ENCODE measurements at regions not wholly inside any gene's neighbourhood (a gene's known extent, or its start where the extent isn't known, plus 50 kb on each side); places are given as distances from the start of the nearest gene placed in this dataset.

DNA sequence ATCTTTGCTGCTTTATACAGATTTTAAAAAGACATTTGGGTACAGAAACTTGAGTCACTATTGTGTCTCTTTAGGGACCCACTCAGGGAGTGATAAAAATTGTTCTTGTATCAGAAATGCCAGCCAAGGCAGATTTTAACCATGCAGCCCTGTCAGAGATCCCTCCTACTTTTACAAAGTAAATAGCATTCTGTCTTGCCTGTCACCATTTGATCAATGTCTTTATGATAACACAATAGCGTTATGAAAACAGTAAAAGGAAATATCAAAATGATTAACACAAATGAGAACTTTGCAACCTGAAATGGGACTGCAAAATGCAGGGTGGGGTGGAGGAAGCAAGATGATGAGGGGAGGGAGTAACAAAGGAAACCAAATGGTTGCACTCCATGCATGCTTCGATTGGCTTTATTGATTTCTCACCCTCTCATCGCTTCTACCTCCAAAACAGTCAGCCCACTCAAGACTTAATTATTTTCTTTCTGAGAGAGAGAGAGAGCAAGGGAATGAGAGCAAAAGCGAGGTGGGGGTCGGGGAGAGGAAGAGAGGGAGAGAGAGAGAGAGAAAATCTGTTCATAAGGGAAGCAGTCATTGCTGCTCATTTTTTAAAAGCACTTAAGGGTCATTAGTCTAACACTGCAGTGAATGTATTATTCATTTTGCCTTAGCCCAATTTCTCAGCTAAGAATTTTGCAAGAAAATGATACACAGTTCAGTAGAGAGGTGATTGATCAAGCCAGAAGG is 576.5 kb downstream of the CSNK1G3 start:
- no peak overlapping the region for H3K4ac ChIP-seq (ENCODE audit: low read depth, low read length)
- no peak overlapping the region for H2BK15ac ChIP-seq (ENCODE audit: low read depth, low read length)
- no peaks in the 10 kb centered on the region for H3K9me3 ChIP-seq (ENCODE audit: control insufficient read depth, low read depth, low read length)
- Mint-ChIP-seq H3K27me3 (ENCODE audit: low read depth) (no peaks in the 10 kb centered on the region; the same call in 1 of the 2 replicates), H3K4me1 (peaks cover 31 to 34% of the 10 kb centered on the region in 2 experiments), H3K4me3 (no peak overlapping the region; a peak in 2 of 5 replicates), H3K36me3 (ENCODE audit: insufficient read depth in 1 of 3, low read depth in 3 of 3) (peaks cover 0 to 9% (median 0%) of the 10 kb centered on the region in 3 experiments; a peak in 3 of 7 replicates), H3K9me3 (peaks cover 4 to 6% of the 10 kb centered on the region in 2 experiments; a peak in 4 of 5 replicates), H3K27ac (peak overlapping the region in 2 of 3 experiments; percentile 13 to 57; a peak in 2 of 7 replicates)
- no peak overlapping the region for H3K18ac ChIP-seq (ENCODE audit: insufficient read length, low read depth, low read length)
- TF ChIP-seq, protein P1, sequence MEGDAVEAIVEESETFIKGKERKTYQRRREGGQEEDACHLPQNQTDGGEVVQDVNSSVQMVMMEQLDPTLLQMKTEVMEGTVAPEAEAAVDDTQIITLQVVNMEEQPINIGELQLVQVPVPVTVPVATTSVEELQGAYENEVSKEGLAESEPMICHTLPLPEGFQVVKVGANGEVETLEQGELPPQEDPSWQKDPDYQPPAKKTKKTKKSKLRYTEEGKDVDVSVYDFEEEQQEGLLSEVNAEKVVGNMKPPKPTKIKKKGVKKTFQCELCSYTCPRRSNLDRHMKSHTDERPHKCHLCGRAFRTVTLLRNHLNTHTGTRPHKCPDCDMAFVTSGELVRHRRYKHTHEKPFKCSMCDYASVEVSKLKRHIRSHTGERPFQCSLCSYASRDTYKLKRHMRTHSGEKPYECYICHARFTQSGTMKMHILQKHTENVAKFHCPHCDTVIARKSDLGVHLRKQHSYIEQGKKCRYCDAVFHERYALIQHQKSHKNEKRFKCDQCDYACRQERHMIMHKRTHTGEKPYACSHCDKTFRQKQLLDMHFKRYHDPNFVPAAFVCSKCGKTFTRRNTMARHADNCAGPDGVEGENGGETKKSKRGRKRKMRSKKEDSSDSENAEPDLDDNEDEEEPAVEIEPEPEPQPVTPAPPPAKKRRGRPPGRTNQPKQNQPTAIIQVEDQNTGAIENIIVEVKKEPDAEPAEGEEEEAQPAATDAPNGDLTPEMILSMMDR (conservative IDR thresholded peaks at IDR 0.05), result no peak
- no peaks in the 10 kb centered on the region for H4K20me1 ChIP-seq (ENCODE audit: control insufficient read depth, insufficient read depth, insufficient read length)
- H3K4me1 ChIP-seq (ENCODE audit: insufficient read depth, low read length), result peaks cover 4% of the 10 kb centered on the region
- no peak overlapping the region for H3K14ac ChIP-seq (ENCODE audit: insufficient read depth, low read length)
- WGBS (ENCODE audit: extremely low coverage, insufficient read length, low lambda C conversion rate), result no CpG with 5 or more reads among the region's 5 CpGs
- H2BK20ac ChIP-seq (ENCODE audit: low read depth, low read length, poor library complexity, severe bottlenecking), result no peak overlapping the region
- no peak overlapping the region for H4K5ac ChIP-seq (ENCODE audit: insufficient read length, low read depth, low read length)
- H3T11ph ChIP-seq (ENCODE audit: low read length), result no peak overlapping the region
- no peak for DNase-seq
- H2AFZ ChIP-seq (ENCODE audit: low read length), result peak overlapping the region; percentile 56
- no peak overlapping the region for H3K56ac ChIP-seq (ENCODE audit: insufficient read length, low read depth, low read length)
- no peak overlapping the region for H2BK5ac ChIP-seq (ENCODE audit: insufficient read length, low read length)
- no peak overlapping the region for H4K91ac ChIP-seq (ENCODE audit: insufficient read length, low read depth, low read length)
- no peak overlapping the region for H4K8ac ChIP-seq (replicated peaks; ENCODE audit: insufficient read length, low read depth, low read length)
- H3K23ac ChIP-seq (ENCODE audit: insufficient read length, low read depth, low read length), result no peak overlapping the region
- no peak overlapping the region for H3K9ac ChIP-seq (ENCODE audit: extremely low read depth, insufficient read length, low read length)
- no peaks in the 10 kb centered on the region for H3K23me2 ChIP-seq (ENCODE audit: insufficient read length, low read depth, low read length, poor library complexity, severe bottlenecking)
- H3K4me2 ChIP-seq (ENCODE audit: insufficient read depth, insufficient read length, low read length), result no peak overlapping the region
- H3K79me1 ChIP-seq (ENCODE audit: insufficient read depth, low read depth, low read length, poor library complexity, severe bottlenecking), result no peaks in the 10 kb centered on the region
- no peaks in the 10 kb centered on the region for H3K27me3 ChIP-seq (ENCODE audit: insufficient read depth, low read length)
- H2AK5ac ChIP-seq (ENCODE audit: insufficient read length, low read length), result no peak overlapping the region
- H2BK12ac ChIP-seq (ENCODE audit: insufficient read length, low read depth, low read length), result no peak overlapping the region
- H2BK120ac ChIP-seq (ENCODE audit: low read depth, low read length, poor library complexity, severe bottlenecking), result no peak overlapping the region
- H3K27ac ChIP-seq (ENCODE audit: insufficient read length, low read depth, low read length), result no peak overlapping the region
- H3K79me2 ChIP-seq (ENCODE audit: insufficient read depth, low read length), result no peaks in the 10 kb centered on the region
